Stomach (tissue), 8 donors: ENCODE measurements at regions not wholly inside any gene's neighbourhood (a gene's known extent, or its start where the extent isn't known, plus 50 kb on each side); places are given as distances from the start of the nearest gene placed in this dataset.

Experiments
- DNase-seq, 2 donors: peaks; one replicate each; pipeline versions ENCODE4 v3.0.0 to v3.0.0-alpha.2; 2013 to 2019
- H3K27ac ChIP-seq, 5 donors: fragments of 200-600 bp in 4 of 5; sonication (generic) in 4 of 5; one replicate each; pipeline ENCODE4 v1.5.1; 2013 to 2019; ENCODE audit warnings: mild to moderate bottlenecking in 1 of 5, moderate library complexity in 1 of 5
- H3K27me3 ChIP-seq, 3 donors: fragments of 200-600 bp; sonication (generic); one replicate each; pipeline ENCODE4 v1.5.1; 2017 to 2019; ENCODE audit warnings: mixed run types in 1 of 3
- H3K36me3 ChIP-seq, 4 donors: fragments of 200-600 bp; sonication (generic); 1 replicate in 3 of 4; 2 replicates in 1 of 4; pipeline ENCODE4 v1.5.1; 2016 to 2019
- H3K4me1 ChIP-seq, 4 donors: fragments of 200-600 bp; sonication (generic); one replicate each; pipeline ENCODE4 v1.5.1; 2016 to 2019
- H3K4me3 ChIP-seq, 4 donors: fragments of 200-600 bp; sonication (generic) in 3 of 4; one replicate each; pipeline ENCODE4 v1.5.1; 2016 to 2019; ENCODE audit warnings: mild to moderate bottlenecking in 1 of 4
- H3K9me3 ChIP-seq, 4 donors: fragments of 200-600 bp; sonication (generic); one replicate each; pipeline ENCODE4 v1.5.1; 2016 to 2019
- EP300 ChIP-seq: sonication (generic); formaldehyde crosslinking; IDR thresholded peaks from one replicate; pipeline ENCODE4 v1.6.1; 2017; ENCODE audit warnings: antibody characterized with exemption
- POLR2A ChIP-seq, 4 donors: fragments of 450-650 bp; IDR thresholded peaks; one replicate each; pipeline ENCODE4 v1.6.1; 2016; ENCODE audit warnings: antibody characterized with exemption in 4 of 4, control low read depth in 2 of 4, mild to moderate bottlenecking in 1 of 4, moderate library complexity in 1 of 4
- POLR2AphosphoS5 ChIP-seq, 3 donors: sonication (generic); formaldehyde crosslinking; IDR thresholded peaks; one replicate each; pipeline ENCODE4 v1.6.1; 2016; ENCODE audit warnings: antibody characterized with exemption in 3 of 3
- WGBS, 5 donors: extraction: QIAGEN DNeasy Blood & Tissue Kit in 3 of 5; methylation state at CpG; one replicate each; pipeline versions ENCODE4 v1.1.5 to v1.1.7; 2013 to 2018; 5-methylcytosine and 5-hydroxymethylcytosine counted together
- intact Hi-C: fragments of 100-400 bp; cut with DNase I; formaldehyde crosslinking; loops from one replicate; pipeline ENCODE4 v1.15.1; 2023; ENCODE audit warnings: low total_unique reads
- TF ChIP-seq, protein P1 (sequence below), 7 experiments: fragments of 450-650 bp in 4 of 7; fragments of 200-600 bp in 3 of 7; sonication (generic) in 3 of 7; IDR thresholded peaks; one replicate each; pipeline ENCODE4 v1.5.1; 2016 to 2019; ENCODE audit warnings: antibody characterized with exemption in 7 of 7, control low read depth in 2 of 7, mild to moderate bottlenecking in 1 of 7
- donor health status: healthy with polysubstance abuse.
- donor health status: Bipolar disorder and iron deficiency.
- donor health status: healthy.

DNA sequence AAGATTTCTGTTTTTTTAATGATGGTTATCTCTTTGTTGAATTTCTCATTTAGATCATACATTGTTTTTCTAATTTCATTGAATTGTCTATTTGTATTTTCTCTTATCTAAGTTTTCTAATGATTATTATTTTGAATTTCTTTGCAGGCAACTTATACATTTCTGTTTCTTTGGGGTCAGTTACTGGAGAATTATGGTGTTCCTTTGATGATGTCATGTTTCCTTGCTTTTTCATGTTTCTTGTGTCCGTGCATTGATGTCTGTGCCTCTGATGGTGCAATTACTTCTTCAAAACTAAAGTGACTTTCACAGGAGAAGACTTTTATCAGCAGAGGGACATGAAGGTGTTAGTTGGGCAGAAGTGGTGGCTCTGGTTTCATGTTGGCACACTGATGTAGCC is 270.7 kb upstream of the MOCS1 start:
- no peaks in the 10 kb centered on the region for H3K27me3 ChIP-seq
- intact Hi-C loops: no loop called here
- H3K4me1 ChIP-seq: no peaks in the 10 kb centered on the region
- H3K27ac ChIP-seq: no peak overlapping the region
- H3K36me3 ChIP-seq: no peaks in the 10 kb centered on the region
- peaks cover 7 to 56% (median 36%) of the 10 kb centered on the region in 4 donors for H3K9me3 ChIP-seq
- H3K4me3 ChIP-seq: no peak overlapping the region
- TF ChIP-seq POLR2AphosphoS5 (IDR thresholded peaks at IDR 0.05) (no peak), EP300 (no peak), POLR2A (IDR thresholded peaks at IDR 0.05) (no peak)
- TF ChIP-seq, protein P1, sequence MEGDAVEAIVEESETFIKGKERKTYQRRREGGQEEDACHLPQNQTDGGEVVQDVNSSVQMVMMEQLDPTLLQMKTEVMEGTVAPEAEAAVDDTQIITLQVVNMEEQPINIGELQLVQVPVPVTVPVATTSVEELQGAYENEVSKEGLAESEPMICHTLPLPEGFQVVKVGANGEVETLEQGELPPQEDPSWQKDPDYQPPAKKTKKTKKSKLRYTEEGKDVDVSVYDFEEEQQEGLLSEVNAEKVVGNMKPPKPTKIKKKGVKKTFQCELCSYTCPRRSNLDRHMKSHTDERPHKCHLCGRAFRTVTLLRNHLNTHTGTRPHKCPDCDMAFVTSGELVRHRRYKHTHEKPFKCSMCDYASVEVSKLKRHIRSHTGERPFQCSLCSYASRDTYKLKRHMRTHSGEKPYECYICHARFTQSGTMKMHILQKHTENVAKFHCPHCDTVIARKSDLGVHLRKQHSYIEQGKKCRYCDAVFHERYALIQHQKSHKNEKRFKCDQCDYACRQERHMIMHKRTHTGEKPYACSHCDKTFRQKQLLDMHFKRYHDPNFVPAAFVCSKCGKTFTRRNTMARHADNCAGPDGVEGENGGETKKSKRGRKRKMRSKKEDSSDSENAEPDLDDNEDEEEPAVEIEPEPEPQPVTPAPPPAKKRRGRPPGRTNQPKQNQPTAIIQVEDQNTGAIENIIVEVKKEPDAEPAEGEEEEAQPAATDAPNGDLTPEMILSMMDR (IDR thresholded peaks at IDR 0.05): no peak
- 80 to 97% (median 95%) methylated on average over 1 of the region's 1 CpG for WGBS, 5 donors
- no peak for DNase-seq

DNA sequence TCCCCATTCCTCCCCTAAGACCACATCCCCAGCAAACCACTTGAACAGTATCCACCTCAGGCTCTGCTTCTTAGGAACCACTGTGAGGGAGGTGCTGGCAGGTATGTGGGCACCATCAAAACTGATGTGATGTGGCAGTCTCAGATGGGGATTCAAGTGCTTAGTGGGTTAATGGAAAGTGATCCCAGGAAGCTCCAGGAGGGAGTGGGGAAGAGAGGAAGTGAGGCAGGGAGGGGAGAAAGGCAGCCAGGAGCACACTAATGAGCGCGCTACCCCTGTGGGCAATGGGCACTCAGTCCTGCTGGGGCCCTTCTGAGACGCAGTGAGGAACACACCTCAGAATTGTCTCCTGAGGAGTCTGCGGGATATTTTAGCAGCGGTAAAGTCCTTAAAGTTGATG is 263.1 kb upstream of the MOCS1 start:
- H3K27ac ChIP-seq: no peak overlapping the region
- H3K36me3 ChIP-seq: no peaks in the 10 kb centered on the region
- H3K4me3 ChIP-seq: no peak overlapping the region
- no peaks in the 10 kb centered on the region for H3K4me1 ChIP-seq
- 89 to 93% (median 91%) methylated on average over 5 of the region's 5 CpGs for WGBS, 5 donors
- H3K9me3 ChIP-seq: peaks cover 0 to 21% (median 10%) of the 10 kb centered on the region in 4 donors
- intact Hi-C loops: no loop called here
- no peak for DNase-seq
- no peaks in the 10 kb centered on the region for H3K27me3 ChIP-seq
- no peak for TF ChIP-seq EP300
- TF ChIP-seq POLR2AphosphoS5 (IDR thresholded peaks at IDR 0.05): no peak
- TF ChIP-seq POLR2A (IDR thresholded peaks at IDR 0.05): no peak
- TF ChIP-seq, protein P1 (IDR thresholded peaks at IDR 0.05): no peak

DNA sequence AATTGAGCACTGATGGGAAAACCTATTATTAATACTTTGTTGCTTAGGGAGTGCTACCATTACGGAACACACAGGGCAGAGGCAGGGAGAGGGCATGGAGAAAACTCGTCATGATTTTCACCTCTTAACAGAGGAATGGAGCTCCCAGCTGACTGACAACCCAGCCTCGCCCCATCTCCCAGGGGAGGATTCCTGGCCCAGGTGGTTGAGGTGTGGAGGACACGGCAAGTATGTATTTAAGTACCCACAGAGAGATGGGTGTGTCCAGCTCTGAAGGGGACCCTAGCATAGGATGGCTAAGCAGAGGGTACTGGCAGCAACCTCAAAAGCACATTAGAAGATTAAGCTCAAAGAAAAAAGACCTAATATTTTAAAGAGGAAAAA is 261.9 kb upstream of the MOCS1 start:
- H3K9me3 ChIP-seq: peaks cover 0 to 10% (median 5%) of the 10 kb centered on the region in 4 donors
- DNase-seq: no peak
- no peaks in the 10 kb centered on the region for H3K36me3 ChIP-seq
- TF ChIP-seq POLR2A (IDR thresholded peaks at IDR 0.05) (no peak), POLR2AphosphoS5 (IDR thresholded peaks at IDR 0.05) (no peak), EP300 (no peak)
- TF ChIP-seq, protein P1 (IDR thresholded peaks at IDR 0.05): no peak
- no peaks in the 10 kb centered on the region for H3K4me1 ChIP-seq
- intact Hi-C loops: no loop called here
- no peak overlapping the region for H3K27ac ChIP-seq
- 65 to 76% (median 72%) methylated on average over 4 of the region's 4 CpGs for WGBS, 5 donors
- H3K27me3 ChIP-seq: no peaks in the 10 kb centered on the region
- no peak overlapping the region for H3K4me3 ChIP-seq

DNA sequence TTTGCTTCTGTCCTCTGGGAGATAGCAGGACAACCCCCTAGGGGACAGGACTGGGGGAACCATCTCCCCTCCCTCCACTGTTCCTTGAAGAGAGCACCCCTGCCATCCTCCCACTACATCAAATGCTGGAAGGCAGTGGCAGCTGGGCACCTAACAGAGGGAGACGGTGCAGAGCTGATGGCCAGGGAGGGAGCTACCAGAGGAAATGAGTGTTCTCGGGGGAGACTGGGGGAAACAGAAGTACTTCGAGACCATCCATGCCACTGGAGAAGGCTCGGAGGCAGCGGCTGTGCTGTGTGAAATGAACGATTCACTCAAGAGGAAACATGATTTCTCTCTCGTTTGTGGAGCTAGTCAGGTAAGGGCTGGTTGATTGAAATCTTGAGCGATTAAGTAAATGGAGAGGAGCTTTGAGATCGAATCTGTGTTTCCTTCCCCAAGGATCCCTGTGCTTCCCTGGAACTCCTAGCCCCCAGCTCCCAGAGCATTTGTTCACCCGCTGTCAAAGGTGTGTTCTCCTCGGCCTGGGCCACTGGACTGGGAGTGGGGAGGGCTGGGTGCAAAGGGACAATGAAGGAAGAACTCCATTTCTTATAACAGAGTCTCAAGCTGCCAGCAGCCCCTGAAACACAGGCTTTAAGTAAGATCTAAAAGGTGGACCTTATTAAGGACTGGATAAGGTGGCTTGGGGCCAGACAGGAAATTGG is 261.3 kb upstream of the MOCS1 start:
- H3K4me1 ChIP-seq: no peaks in the 10 kb centered on the region
- intact Hi-C loops: no loop called here
- H3K27me3 ChIP-seq: no peaks in the 10 kb centered on the region
- H3K36me3 ChIP-seq: no peaks in the 10 kb centered on the region
- H3K4me3 ChIP-seq: no peak overlapping the region
- no peak for DNase-seq
- no peak overlapping the region for H3K27ac ChIP-seq
- H3K9me3 ChIP-seq: peaks cover 0 to 5% (median 2%) of the 10 kb centered on the region in 4 donors
- WGBS, 5 donors: 83 to 89% (median 88%) methylated on average over 11 of the region's 11 CpGs
- TF ChIP-seq POLR2A (IDR thresholded peaks at IDR 0.05) (no peak), EP300 (no peak), POLR2AphosphoS5 (IDR thresholded peaks at IDR 0.05) (no peak)
- TF ChIP-seq, protein P1 (IDR thresholded peaks at IDR 0.05): no peak
